ENCODE measurements at regions not wholly inside any gene's neighbourhood (a gene's known extent, or its start where the extent isn't known, plus 50 kb on each side); places are given as distances from the start of the nearest gene placed in this dataset.
A peak's percentile ranks its signal among the peaks of the same experiment; 100 is the strongest.

- Histone ChIP-seq H3K27ac (ENCODE audit: low read length) (no peak overlapping the region), H3K4me1 (ENCODE audit: low read length) (peaks cover 21% of the 10 kb centered on the region), H3K9me3 (ENCODE audit: insufficient read depth, low read length) (no peaks in the 10 kb centered on the region), H3K79me2 (ENCODE audit: low read length) (no peaks in the 10 kb centered on the region), H4K20me1 (ENCODE audit: insufficient read depth, low read length) (no peaks in the 10 kb centered on the region), H3K36me3 (replicated peaks; ENCODE audit: low read depth, low read length) (no peaks in the 10 kb centered on the region), H3K9ac (ENCODE audit: low read length) (no peak overlapping the region), H3K4me3 (ENCODE audit: low read length) (no peak overlapping the region), H2AFZ (ENCODE audit: low read depth, low read length) (no peak overlapping the region), H3K27me3 (ENCODE audit: low read depth, low read length) (no peaks in the 10 kb centered on the region), H3K4me2 (ENCODE audit: low read length) (no peak overlapping the region)
- TF ChIP-seq CTCF (IDR thresholded peaks at IDR 0.05; ENCODE audit: low read depth, low read length) = no peak
- TF ChIP-seq EZH2phosphoT487 (IDR thresholded peaks at IDR 0.05; ENCODE audit: low read depth) = no peak
Measured at GRCh38 chr5:38121420-38121819, 136.9 kb upstream of the EGFLAM start.

- Histone ChIP-seq H3K79me2 (ENCODE audit: low read length) (no peaks in the 10 kb centered on the region), H3K9ac (ENCODE audit: low read length) (no peak overlapping the region), H3K4me2 (ENCODE audit: low read length) (no peak overlapping the region), H3K27ac (ENCODE audit: low read length) (no peak overlapping the region), H3K36me3 (replicated peaks; ENCODE audit: low read depth, low read length) (no peaks in the 10 kb centered on the region), H4K20me1 (ENCODE audit: insufficient read depth, low read length) (no peaks in the 10 kb centered on the region), H3K27me3 (ENCODE audit: low read depth, low read length) (no peaks in the 10 kb centered on the region), H3K4me3 (ENCODE audit: low read length) (no peak overlapping the region), H3K9me3 (ENCODE audit: insufficient read depth, low read length) (no peaks in the 10 kb centered on the region), H3K4me1 (ENCODE audit: low read length) (peaks cover 32% of the 10 kb centered on the region), H2AFZ (ENCODE audit: low read depth, low read length) (no peak overlapping the region)
- no peak for TF ChIP-seq CTCF (IDR thresholded peaks at IDR 0.05; ENCODE audit: low read depth, low read length)
- TF ChIP-seq EZH2phosphoT487 (IDR thresholded peaks at IDR 0.05; ENCODE audit: low read depth) = no peak
Measured at GRCh38 chr5:38119836-38120235, 138.5 kb upstream of the EGFLAM start.

GRCh38 chr5:38117784-38118479 lies 140.4 kb upstream of the EGFLAM start:
- Histone ChIP-seq H4K20me1 (ENCODE audit: insufficient read depth, low read length) (no peaks in the 10 kb centered on the region), H3K79me2 (ENCODE audit: low read length) (no peaks in the 10 kb centered on the region), H3K4me2 (ENCODE audit: low read length) (no peak overlapping the region), H3K27ac (ENCODE audit: low read length) (no peak overlapping the region), H3K4me1 (ENCODE audit: low read length) (peaks cover 38% of the 10 kb centered on the region), H3K36me3 (replicated peaks; ENCODE audit: low read depth, low read length) (no peaks in the 10 kb centered on the region), H3K27me3 (ENCODE audit: low read depth, low read length) (no peaks in the 10 kb centered on the region), H2AFZ (ENCODE audit: low read depth, low read length) (no peak overlapping the region), H3K9ac (ENCODE audit: low read length) (no peak overlapping the region), H3K9me3 (ENCODE audit: insufficient read depth, low read length) (no peaks in the 10 kb centered on the region), H3K4me3 (ENCODE audit: low read length) (no peak overlapping the region)
- no peak for TF ChIP-seq CTCF (IDR thresholded peaks at IDR 0.05; ENCODE audit: low read depth, low read length)
- TF ChIP-seq EZH2phosphoT487 (IDR thresholded peaks at IDR 0.05; ENCODE audit: low read depth) = no peak

GRCh38 chr5:38115318-38115827 lies 143.0 kb upstream of the EGFLAM start:
- H3K36me3 ChIP-seq (replicated peaks; ENCODE audit: low read depth, low read length) = no peaks in the 10 kb centered on the region
- no peaks in the 10 kb centered on the region for H3K9me3 ChIP-seq (ENCODE audit: insufficient read depth, low read length)
- peak overlapping the region; percentile 86 for H3K27ac ChIP-seq (ENCODE audit: low read length)
- H2AFZ ChIP-seq (ENCODE audit: low read depth, low read length) = peak overlapping the region; percentile 41; the same call in 1 of the 2 replicates
- no peaks in the 10 kb centered on the region for H3K27me3 ChIP-seq (ENCODE audit: low read depth, low read length)
- H3K4me1 ChIP-seq (ENCODE audit: low read length) = peaks cover 29% of the 10 kb centered on the region
- peak overlapping the region; percentile 59 for H3K4me3 ChIP-seq (ENCODE audit: low read length)
- H3K4me2 ChIP-seq (ENCODE audit: low read length) = peak overlapping the region; percentile 67
- peak overlapping the region; percentile 33; the same call in 1 of the 2 replicates for H3K9ac ChIP-seq (ENCODE audit: low read length)
- H3K79me2 ChIP-seq (ENCODE audit: low read length) = no peaks in the 10 kb centered on the region
- TF ChIP-seq EZH2phosphoT487 (IDR thresholded peaks at IDR 0.05; ENCODE audit: low read depth) = no peak
- TF ChIP-seq CTCF (IDR thresholded peaks at IDR 0.05; ENCODE audit: low read depth, low read length) = no peak
- H4K20me1 ChIP-seq (ENCODE audit: insufficient read depth, low read length) = no peaks in the 10 kb centered on the region

All from OCI-LY3 (cell line).